A673 (cell line): ENCODE measurements at regions not wholly inside any gene's neighbourhood (a gene's known extent, or its start where the extent isn't known, plus 50 kb on each side); places are given as distances from the start of the nearest gene placed in this dataset.

ENCODE experiments used
- CTCF ChIP-seq: fragments of 300-800, 200-600 bp; sonication (generic); conservative IDR thresholded peaks from 2 replicates; pipeline ENCODE4 v1.5.1; 2017; ENCODE audit warnings: low read depth, mild to moderate bottlenecking, antibody characterized with exemption, low read length, moderate library complexity, mixed read lengths
- EZH2 ChIP-seq: fragments of 200-600 bp; sonication (generic); IDR thresholded peaks from 2 replicates; pipeline ENCODE4 v1.6.1; 2017; ENCODE audit warnings: borderline replicate concordance, low read depth, mild to moderate bottlenecking, mixed read lengths, antibody characterized with exemption, low read length; ENCODE audit not compliant: poor library complexity, severe bottlenecking

- no peak for TF ChIP-seq CTCF
- TF ChIP-seq EZH2, result no peak
Measured at GRCh38 chr4:155072417-155072816, 136.0 kb upstream of the NPY2R start.
